NT2/D1 (cell line): ENCODE measurements at regions not wholly inside any gene's neighbourhood (a gene's known extent, or its start where the extent isn't known, plus 50 kb on each side); places are given as distances from the start of the nearest gene placed in this dataset.

ENCODE experiments used
- DNase-seq: peaks from one replicate; pipeline ENCODE4 v3.0.0-alpha.2; 2011; ENCODE audit warnings: low read depth, low spot score
- H3K27me3 ChIP-seq: 2 replicates; pipeline ENCODE4 v1.6.0; 2011; ENCODE audit warnings: mild to moderate bottlenecking; ENCODE audit not compliant: insufficient read length, insufficient read depth
- H3K36me3 ChIP-seq: 2 replicates; pipeline ENCODE4 v1.6.1; 2011; ENCODE audit warnings: mild to moderate bottlenecking, low read length, mixed read lengths; ENCODE audit not compliant: insufficient read depth, insufficient read length
- H3K4me1 ChIP-seq: 2 replicates; pipeline ENCODE4 v1.5.1; 2011; ENCODE audit not compliant: insufficient read depth, insufficient read length
- H3K4me3 ChIP-seq: 2 replicates; pipeline ENCODE4 v1.5.1; 2011; ENCODE audit warnings: low read depth; ENCODE audit not compliant: insufficient read length
- H3K9ac ChIP-seq: 2 replicates; pipeline ENCODE4 v1.6.0; 2011; ENCODE audit warnings: low read depth; ENCODE audit not compliant: insufficient read length
- H3K9me3 ChIP-seq: 2 replicates; pipeline ENCODE4 v1.5.1; 2011; ENCODE audit warnings: mild to moderate bottlenecking, low read length; ENCODE audit not compliant: insufficient read depth
- SUZ12 ChIP-seq: IDR thresholded peaks from 2 replicates; pipeline ENCODE4 v1.6.1; 2011; ENCODE audit not compliant: insufficient read length, insufficient read depth; ENCODE audit errors: extremely low read depth
- YY1 ChIP-seq: IDR thresholded peaks from 2 replicates; pipeline ENCODE4 v1.6.1; 2011; ENCODE audit not compliant: insufficient read length, insufficient read depth
- ZNF274 ChIP-seq: IDR thresholded peaks from 2 replicates; pipeline ENCODE4 v1.6.1; 2011; ENCODE audit warnings: mild to moderate bottlenecking, low read depth, low read length

GRCh38 chr2:55099878-55100820 lies 49.9 kb upstream of the RTN4 start:
- no peak for TF ChIP-seq ZNF274
- no peak for TF ChIP-seq YY1
- TF ChIP-seq SUZ12, result no peak
- no peaks in the 10 kb centered on the region for H3K4me1 ChIP-seq
- H3K27me3 ChIP-seq, result no peaks in the 10 kb centered on the region
- DNase-seq, result no peak
- no peak overlapping the region for H3K4me3 ChIP-seq
- H3K9me3 ChIP-seq, result no peaks in the 10 kb centered on the region
- H3K9ac ChIP-seq, result no peak overlapping the region
- H3K36me3 ChIP-seq, result no peaks in the 10 kb centered on the region
